HG02852 (cell line): ENCODE measurements at regions not wholly inside any gene's neighbourhood (a gene's known extent, or its start where the extent isn't known, plus 50 kb on each side); places are given as distances from the start of the nearest gene placed in this dataset.
A peak's percentile ranks its signal among the peaks of the same experiment; 100 is the strongest.
"Not testable (repeated sequence)": the region's sequence is repeated elsewhere in the genome, so short reads cannot be mapped to it uniquely, and the experiment has no call there.

ENCODE experiments used
- ATAC-seq: cut with Tn5 transposase; IDR thresholded peaks from one replicate; pipeline ENCODE4 v1.9.1; 2021; ENCODE audit warnings: mild to moderate bottlenecking, moderate library complexity; ENCODE audit not compliant: unreplicated experiment

DNA sequence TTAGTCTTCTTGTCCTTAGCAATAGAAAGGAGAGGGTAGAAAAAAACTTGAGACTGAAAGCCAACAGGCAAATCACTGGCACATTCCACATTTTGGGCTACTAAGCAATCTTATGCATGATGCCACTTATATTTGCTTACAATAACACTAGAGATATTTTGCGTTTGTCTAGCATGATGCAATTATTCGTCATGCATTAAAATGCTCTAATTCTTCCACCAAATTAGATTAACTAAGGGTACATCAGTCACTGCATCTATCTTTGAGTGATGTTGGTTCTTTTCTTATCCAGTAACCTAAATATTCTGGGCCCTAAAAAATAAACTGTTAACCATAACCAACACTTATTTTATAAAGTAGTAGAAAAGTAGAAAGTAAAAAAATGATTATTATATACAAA is 1311.7 kb upstream of the CDH2 start:
- ATAC-seq: no peak

DNA sequence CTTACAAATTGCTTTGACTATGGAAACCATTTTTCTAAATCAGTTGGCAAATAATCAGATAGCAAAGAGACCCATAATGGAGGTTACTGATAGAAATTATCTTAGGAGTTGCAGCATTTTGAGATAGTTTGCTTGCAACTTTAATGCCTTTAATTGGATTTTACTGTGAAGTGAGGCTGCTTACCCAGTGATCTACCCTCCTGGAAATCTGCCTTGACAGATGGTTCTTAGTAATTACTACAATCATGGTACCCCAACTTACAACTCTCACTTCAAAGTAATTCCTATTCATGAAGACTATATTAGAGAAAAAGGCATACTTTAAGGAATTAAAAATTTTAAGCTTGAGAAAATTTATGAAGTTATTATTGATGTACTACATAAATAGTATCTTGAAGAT is 1288.6 kb upstream of the CDH2 start:
- ATAC-seq: no peak

DNA sequence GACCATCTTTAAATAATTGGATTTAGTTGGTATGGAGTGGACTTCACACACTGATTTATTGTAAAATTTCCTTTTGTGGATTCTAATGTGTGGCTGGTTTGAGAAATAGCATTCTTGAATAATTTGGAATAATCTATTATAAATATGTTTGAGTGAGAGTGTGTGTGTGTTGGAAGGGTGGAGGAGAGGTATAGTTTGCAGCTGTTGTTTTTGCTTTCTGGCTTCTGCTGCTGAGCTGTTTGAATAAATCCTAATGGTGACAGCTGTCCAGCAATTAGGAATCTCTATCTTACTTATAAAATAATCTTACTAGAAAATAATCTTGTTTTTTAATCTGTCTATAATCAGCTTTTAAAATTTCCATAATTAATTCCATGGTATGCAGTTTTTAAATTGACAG is 1283.0 kb upstream of the CDH2 start:
- no peak for ATAC-seq

DNA sequence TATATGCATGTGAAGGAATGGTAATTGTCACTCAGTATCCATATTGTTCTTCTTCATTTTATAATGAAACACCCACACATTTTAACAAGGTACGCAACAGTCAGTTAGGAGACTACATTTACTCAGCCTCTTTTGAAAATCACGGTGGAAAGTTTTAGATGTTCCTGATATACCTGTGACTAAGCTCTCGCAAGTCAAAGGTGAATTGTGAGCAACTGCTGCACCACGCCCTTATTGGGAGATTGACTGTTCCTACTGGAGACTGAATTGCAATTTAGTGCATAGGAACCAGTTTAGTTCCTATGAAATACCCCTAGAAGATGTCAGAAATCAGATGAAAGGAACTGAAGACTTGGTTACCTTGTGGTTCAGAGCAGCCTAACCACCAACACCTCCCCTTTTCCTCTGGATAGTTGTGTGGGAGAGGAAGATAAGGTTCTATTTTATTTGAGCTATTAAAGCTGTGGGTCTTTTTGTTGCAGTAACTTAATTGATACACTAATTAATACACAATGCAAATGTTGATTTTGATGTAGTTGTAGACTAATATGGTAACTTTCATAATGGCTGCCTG is 1280.5 kb upstream of the CDH2 start:
- ATAC-seq: no peak

DNA sequence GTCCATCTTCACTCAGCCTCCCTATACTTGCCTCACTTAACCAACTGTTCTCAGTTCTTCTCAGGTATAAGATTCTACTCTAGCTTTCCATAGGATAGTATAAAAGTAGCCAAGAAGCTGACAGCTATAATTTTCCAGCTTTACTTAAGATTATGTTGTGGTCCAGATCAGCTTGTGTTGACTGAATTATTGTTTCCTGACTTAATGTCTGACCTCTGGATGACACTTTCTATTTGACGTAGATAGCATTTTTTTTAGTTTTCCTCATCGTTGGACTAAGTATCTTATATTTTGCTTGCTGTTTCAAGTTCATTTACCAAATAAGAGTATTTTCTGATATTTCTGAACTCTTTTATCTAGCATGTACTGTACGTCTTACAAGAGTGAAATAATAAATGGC is 1272.5 kb upstream of the CDH2 start:
- no peak for ATAC-seq

DNA sequence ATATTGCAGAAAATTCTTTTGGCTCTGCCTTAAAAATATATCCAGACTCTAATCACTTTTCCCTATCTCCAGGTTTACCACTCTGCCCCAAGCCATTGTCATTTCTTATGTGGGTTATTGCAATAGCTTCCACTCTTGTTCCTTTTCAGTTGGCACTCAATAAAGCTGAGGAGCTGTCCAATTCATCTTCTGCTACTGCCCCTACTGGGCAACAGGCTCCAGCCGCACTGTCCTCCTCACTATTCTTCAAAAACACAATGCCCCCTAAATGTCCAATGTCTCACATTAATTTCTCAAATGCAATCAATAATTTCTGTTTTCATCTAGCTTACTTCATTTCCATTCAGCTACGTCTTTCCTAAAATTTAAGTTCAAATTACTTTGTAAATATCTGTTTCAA is 1262.5 kb upstream of the CDH2 start:
- no peak for ATAC-seq

DNA sequence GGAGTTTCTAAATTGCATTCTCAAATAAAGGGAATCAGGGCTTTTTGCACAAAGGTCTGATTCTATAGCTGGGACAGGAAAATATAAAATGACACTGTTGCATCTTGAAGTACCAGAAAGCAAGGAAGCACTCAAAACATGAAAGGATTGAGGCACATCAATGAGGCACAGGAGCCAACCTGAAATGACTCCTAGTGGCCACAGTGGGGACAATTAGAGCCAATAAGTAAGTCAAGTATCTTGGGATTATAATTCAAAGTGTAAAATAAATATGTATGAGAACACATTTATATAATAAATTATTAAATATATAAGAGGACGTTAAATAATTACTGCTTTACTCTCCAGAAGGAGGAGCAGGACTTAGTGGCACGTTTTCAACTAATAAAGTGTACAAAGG is 1259.5 kb upstream of the CDH2 start:
- no peak for ATAC-seq

DNA sequence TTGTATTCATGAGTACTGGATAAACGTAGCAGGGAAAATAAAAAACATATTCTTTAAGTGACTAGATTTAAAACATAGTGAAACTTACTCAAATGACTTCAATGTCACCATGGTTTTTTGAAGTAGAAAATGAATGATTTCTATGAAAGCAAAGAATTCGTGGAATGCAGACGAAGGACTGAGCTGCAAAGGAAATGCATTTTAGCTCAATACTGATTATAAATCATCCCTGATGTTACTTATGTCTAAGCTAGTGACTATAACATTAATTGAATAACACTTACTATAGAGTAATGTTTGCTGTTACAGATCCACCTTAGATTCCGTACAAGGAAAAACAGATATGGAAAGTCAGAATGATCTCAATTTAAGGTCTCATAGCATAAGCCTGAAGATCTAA is 1257.7 kb upstream of the CDH2 start:
- ATAC-seq: no peak

DNA sequence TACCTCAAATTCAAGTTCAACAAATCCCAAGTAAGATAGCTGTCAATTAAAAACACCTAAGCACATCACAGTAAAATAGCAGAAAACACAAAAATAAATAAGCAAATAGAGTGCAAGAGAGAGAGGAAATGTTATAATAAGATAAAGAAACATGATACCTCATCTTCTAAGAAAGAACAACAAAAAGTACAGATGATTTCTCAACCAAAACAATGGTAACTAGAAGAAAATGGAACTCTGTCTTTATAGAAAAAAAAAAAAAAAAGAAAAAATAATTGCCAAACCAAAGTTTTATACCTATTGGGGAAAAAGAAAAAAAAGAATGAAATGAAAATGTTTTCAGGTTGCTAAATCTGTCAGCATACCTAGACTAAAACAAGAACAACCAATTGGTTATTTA is 1253.5 kb upstream of the CDH2 start:
- ATAC-seq: no peak

DNA sequence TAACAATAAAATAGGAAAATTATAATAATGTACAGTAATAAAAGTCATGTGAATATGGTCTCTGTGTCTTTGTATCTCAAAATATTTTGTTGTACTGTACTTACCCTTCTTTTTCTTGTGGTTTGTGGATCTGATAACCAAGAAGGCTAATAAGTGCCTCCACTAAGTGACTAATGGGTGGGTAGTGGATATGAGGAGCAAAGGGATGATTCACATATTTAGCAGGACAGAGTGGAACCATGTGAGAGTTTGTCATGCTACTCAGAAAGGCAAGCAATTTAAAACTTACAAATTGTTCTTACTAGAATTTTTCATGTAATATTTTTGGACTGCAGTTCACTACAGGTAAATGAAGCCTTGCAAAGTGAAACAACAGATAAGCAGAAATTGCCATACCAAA is 1241.2 kb upstream of the CDH2 start:
- ATAC-seq: no peak

DNA sequence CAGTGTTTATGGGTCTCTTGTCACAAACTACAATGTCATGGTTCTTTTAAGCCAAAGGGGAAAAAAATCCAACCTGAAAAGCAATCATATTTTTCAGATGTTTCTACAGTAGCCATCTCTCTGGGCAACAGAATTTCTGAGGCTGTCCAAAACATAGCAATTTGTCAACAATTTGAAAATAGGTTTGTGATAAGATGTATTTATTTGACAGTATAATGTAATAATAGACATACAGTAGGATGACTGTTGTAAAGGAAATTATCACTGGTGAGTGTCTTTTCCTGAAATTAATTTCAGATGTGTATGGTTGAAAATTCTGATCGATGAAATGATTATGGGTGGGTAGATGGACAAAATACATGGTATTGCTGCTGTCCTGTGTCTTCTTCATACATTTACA is 1230.1 kb upstream of the CDH2 start:
- ATAC-seq: no peak

DNA sequence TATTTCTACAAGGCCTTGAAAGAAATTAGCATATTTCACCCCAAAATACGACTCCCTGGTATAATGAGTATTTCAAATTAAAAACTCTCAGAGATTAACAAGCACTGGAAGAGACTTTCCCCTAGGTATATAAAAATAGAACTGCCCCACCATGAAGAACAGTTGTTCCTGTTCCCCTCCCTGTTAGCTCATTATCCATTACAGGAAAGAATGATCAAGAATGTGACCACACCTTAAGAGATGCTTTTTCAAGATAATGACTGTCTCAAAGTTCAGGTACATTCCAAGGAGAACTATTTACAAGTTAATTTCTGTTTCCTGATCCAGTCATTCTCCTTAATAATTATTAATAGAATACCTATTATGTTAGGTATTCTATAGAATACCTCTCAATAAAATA is 1220.6 kb upstream of the CDH2 start:
- ATAC-seq: no peak

DNA sequence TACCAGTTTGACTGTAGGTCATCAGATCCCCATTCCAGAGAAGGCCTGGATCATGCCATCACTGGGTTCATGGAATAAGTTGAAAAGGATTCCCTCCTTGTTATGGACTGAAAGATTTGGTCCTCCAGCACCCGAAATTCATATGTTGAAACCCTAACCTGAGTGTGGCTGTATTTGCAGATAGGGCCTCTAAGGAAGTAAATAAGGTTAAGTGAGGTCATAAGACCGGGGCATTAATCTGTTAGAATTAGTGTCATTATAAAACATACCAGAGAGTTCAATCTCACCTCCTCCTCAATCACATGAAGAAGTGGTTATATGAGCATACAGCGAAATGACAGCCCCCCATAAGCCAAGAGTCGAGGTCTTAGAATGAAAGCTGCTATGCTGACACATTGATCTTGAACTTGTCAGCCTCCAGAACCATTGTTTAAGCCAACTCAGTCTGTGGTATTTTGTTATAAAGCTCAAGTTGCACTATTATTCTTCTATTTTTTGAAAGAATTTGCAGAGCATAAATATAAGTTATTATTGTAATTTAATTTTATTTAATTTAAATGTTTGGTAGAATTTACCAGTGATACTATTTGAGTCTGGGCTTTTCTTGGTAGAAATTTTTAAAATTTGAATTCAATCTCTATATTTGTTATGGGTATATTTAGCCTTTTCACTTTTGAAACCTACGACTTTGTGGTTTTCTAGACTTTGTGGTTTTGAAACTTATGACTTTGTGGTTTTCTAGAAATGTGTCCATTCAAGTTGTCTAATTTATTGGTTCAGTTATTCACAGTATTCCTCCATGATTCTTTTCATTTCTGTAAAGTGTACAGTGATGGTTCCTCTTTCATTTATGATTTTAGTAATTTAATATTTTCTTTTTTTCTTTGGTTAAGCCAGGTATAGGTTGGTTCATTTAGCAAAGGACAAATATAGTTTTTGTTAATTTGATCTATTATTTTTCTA is 1206.7 kb upstream of the CDH2 start:
- peak; percentile 80 for ATAC-seq

DNA sequence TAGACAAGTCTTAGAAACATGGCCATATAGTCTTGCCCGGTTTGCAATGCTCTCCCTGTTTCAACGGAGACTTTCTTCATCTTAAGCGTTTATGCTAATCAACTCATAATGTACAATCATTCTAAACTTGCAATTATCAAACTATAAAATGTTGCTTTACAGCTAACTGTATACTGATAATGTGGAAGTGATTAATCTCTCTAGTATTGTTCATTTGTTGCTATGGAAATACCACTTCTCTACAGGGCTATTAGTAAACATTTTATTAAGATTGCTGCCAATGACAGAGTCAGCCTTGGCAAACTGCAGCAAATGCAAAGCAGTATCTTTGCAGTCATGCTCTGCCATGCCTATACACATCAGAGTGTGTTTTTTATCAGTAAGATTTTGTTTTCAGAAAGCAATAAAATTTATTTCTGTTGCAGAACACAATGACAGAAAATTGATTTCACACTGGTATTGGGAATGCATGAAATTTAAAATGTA is 1201.8 kb upstream of the CDH2 start:
- no peak for ATAC-seq

DNA sequence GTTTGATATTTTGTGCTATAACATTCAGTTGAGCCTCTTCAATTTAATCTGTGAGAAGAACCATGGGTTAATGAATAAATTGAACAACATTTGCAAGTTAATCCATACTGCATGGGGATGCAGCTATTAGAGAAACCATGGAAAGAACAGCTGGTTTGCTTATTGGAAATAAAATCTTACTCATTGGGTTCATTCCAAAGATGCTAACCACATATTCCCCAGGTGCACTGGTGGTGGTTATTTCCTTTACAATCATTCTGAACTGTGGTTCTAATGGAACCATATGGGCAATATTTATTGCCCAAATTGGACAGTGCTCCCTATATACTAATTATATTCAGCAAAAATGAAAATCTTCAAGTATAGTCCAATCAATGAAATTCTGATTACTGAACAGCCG is 1200.4 kb upstream of the CDH2 start:
- ATAC-seq: no peak

DNA sequence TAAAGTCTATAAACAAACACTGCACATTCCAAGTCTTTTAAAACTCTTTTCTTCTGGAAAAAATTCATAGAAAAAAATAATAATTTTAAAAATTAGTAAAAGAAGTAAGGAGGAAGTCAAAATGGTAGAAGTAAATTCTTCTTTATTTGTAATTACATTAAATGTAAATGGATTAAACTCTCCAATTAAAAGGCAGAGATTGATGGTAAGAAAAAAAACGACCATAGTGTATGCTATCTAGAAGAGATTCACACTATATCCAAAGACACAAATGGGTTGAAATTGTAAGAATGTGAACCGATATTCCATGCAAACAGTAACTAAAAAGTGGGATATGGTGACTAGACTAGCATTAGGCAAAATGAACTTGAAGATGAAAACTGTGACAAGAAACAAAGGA is 1196.1 kb upstream of the CDH2 start:
- no peak for ATAC-seq

DNA sequence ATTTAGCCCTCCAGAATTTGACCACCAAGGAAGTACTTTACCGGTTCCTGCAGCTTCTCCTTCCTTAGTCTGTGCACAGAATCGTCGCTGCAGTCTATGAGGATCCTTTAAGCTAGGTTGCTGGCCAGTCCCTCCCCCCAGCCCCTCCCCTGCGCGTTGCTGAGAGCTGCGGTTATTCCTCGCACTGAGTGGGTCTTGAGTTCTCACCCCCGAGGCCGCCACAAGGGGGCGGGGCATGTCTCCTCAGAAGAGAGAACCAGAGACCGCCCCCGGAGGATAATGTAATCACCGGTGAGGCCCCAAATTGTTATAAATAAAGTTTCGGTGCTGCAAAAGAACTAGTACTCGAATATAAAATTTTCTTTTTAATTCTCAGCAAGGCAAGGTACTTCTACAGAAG is 1184.9 kb upstream of the CDH2 start:
- ATAC-seq: no peak

DNA sequence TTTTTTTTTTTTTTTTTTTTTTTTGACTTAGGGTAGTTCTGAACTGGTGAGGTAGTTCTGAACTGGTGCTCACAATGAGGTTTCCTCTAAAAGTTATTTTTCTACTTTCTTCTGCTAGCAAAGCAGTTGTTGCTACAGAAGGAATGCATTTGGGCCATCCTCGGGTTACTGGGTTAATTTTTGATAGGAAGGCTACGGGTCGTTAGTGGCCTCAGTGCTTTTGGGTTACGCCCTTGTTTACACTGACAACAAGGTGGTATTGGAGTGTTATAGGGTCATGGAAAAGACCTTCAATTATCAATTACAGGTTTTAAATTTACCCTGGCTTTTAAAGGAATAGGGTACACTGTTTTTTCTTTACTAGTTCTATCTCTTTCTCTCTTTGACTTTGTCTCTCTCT is 1183.7 kb upstream of the CDH2 start:
- ATAC-seq: not testable (repeated sequence)

DNA sequence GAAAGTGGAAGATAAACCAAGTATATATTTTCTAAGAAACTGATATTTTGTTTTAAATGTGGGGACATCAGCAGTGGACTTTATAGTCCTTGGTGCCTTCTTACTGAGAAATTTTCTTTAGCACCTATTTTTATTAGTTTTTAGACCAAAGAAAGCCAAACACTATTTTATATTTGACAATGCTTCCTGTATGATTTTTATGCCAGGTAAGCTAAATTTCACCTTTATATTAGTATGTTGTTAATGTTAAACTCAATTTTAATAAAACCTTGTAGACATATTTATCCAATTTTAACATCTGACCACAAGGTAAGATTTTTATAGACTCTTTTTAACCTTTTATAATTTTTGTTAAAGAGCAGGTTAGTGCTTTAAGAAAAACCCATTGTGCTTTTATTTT is 1182.3 kb upstream of the CDH2 start:
- not testable (repeated sequence) for ATAC-seq

DNA sequence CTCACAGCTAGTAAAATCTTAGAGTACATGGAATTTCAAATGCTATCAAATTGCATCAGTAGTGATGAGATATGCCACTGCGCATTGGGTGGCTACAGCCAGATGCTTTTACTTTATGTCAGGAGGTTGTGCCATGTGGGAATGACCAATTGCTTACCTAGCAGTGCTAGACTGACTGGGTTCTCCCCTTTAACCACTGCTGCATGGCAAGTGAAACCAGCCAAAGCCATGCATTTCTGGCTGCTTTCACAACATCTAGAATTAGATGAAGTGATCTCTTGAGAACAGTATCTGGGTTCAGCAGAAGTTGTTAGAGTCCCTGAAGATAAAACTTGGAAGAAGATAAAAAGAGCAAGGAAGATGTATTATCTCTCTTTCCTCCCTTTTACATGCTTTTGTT is 1174.2 kb upstream of the CDH2 start:
- no peak for ATAC-seq

DNA sequence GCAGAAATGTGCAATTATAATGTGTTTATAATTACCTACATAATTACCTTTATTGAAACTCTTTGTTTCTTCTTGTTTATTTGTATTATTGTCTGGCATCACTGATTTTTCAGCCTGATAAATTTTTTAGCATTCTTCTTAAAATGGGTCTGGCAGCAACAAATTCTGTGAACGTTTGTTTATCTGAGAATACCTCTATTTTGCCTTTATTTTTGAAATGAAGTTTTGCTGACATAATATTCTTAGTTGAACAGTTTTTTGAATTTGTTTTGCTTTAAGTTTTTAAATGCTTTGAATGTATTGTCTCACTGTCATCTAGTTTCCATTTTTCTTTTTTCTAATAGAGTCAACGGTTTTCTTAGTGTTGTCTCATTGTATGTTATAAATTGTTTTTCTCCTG is 1152.0 kb upstream of the CDH2 start:
- no peak for ATAC-seq

DNA sequence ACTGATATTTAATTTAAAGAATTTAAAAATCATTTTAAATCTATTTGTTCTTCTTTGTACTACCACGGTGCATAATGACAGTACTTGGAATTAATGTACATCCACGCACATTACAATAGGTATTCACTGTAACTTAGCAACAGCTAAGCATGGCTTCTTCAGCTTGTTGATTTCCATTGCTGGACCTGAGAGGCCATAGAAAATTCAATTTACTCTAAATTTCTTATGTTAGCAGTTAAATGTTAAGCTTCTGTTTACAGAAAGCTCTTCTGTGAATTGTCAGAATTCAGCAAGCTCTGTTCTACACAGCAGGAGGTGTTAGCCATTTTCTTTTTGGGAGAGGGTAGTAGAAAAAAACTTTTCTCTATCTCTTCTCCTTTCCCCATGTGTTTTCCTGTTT is 1149.3 kb upstream of the CDH2 start:
- ATAC-seq: no peak
